ENCODE measurements at regions not wholly inside any gene's neighbourhood (a gene's known extent, or its start where the extent isn't known, plus 50 kb on each side); places are given as distances from the start of the nearest gene placed in this dataset.

- Histone ChIP-seq H3K4me2 (peak overlapping the region; percentile 35), H3K4me3 (peak overlapping the region; percentile 1), H3K4me1 (peaks cover 29% of the 10 kb centered on the region), H3F3A (ENCODE audit: low read depth) (peaks cover 23% of the 10 kb centered on the region), H4K20me1 (ENCODE audit: low read depth) (no peaks in the 10 kb centered on the region), H3K9ac (no peak overlapping the region), H3K36me3 (no peaks in the 10 kb centered on the region), H2AFZ (replicated peaks) (peak overlapping the region; percentile 4), H3K9me3 (ENCODE audit: low read depth) (no peaks in the 10 kb centered on the region), H3K27me3 (no peaks in the 10 kb centered on the region), H3K79me2 (ENCODE audit: low read depth) (no peaks in the 10 kb centered on the region), H3K27ac (no peak overlapping the region)
- peak overlapping the region; percentile 44 for H3K4me3 Mint-ChIP-seq
- H3K27ac Mint-ChIP-seq: peak overlapping the region; percentile 78
- H3K4me1 Mint-ChIP-seq: peaks cover 37% of the 10 kb centered on the region
- TF ChIP-seq EZH2phosphoT487 (IDR thresholded peaks at IDR 0.05) (no peak), EZH2 (IDR thresholded peaks at IDR 0.05) (no peak), CTCF (IDR thresholded peaks at IDR 0.05) (no peak)
- peaks cover 3% of the 10 kb centered on the region for H3K27me3 Mint-ChIP-seq (ENCODE audit: insufficient read depth, low read depth)
- H3K36me3 Mint-ChIP-seq: peaks cover 2% of the 10 kb centered on the region
- no peak for DNase-seq (ENCODE audit: low spot score)
- peaks cover 33% of the 10 kb centered on the region for H3K9me3 Mint-ChIP-seq
These were observed 274.6 kb upstream of the COBL start for GRCh38 chr7:51591223-51591622.

- H3K4me3 Mint-ChIP-seq: peak overlapping the region; percentile 27
- Histone ChIP-seq H3K4me1 (peaks cover 29% of the 10 kb centered on the region), H3K9ac (no peak overlapping the region), H3K36me3 (no peaks in the 10 kb centered on the region), H2AFZ (replicated peaks) (peak overlapping the region; percentile 4), H4K20me1 (ENCODE audit: low read depth) (no peaks in the 10 kb centered on the region), H3K27me3 (no peaks in the 10 kb centered on the region), H3K79me2 (ENCODE audit: low read depth) (no peaks in the 10 kb centered on the region), H3F3A (ENCODE audit: low read depth) (peaks cover 23% of the 10 kb centered on the region), H3K27ac (no peak overlapping the region), H3K9me3 (ENCODE audit: low read depth) (no peaks in the 10 kb centered on the region), H3K4me2 (peak overlapping the region; percentile 35), H3K4me3 (peak overlapping the region; percentile 1)
- peaks cover 3% of the 10 kb centered on the region for H3K27me3 Mint-ChIP-seq (ENCODE audit: insufficient read depth, low read depth)
- peaks cover 2% of the 10 kb centered on the region for H3K36me3 Mint-ChIP-seq
- H3K9me3 Mint-ChIP-seq: peaks cover 37% of the 10 kb centered on the region
- peaks cover 37% of the 10 kb centered on the region for H3K4me1 Mint-ChIP-seq
- peak; percentile 58 for DNase-seq (ENCODE audit: low spot score)
- peak overlapping the region; percentile 22 for H3K27ac Mint-ChIP-seq
- TF ChIP-seq CTCF (IDR thresholded peaks at IDR 0.05) (no peak), EZH2phosphoT487 (IDR thresholded peaks at IDR 0.05) (no peak), EZH2 (IDR thresholded peaks at IDR 0.05) (no peak)
These were observed 274.1 kb upstream of the COBL start for GRCh38 chr7:51590746-51591145.

GRCh38 chr7:51589111-51589510 is 272.5 kb upstream of the COBL start:
- peaks cover 3% of the 10 kb centered on the region for H3K27me3 Mint-ChIP-seq (ENCODE audit: insufficient read depth, low read depth)
- no peak for TF ChIP-seq EZH2 (IDR thresholded peaks at IDR 0.05)
- no peak for TF ChIP-seq CTCF (IDR thresholded peaks at IDR 0.05)
- no peak for TF ChIP-seq EZH2phosphoT487 (IDR thresholded peaks at IDR 0.05)
- H3K4me1 Mint-ChIP-seq: peaks cover 37% of the 10 kb centered on the region
- no peaks in the 10 kb centered on the region for H3K36me3 ChIP-seq
- no peak overlapping the region for H3K9ac ChIP-seq
- H3K4me3 ChIP-seq: no peak overlapping the region
- DNase-seq (ENCODE audit: low spot score): no peak
- no peaks in the 10 kb centered on the region for H3K9me3 ChIP-seq (ENCODE audit: low read depth)
- peak overlapping the region; percentile 57 for H3K27ac Mint-ChIP-seq
- no peaks in the 10 kb centered on the region for H4K20me1 ChIP-seq (ENCODE audit: low read depth)
- peaks cover 23% of the 10 kb centered on the region for H3F3A ChIP-seq (ENCODE audit: low read depth)
- H3K4me3 Mint-ChIP-seq: no peak overlapping the region
- H3K27ac ChIP-seq: no peak overlapping the region
- H3K36me3 Mint-ChIP-seq: peaks cover 2% of the 10 kb centered on the region
- no peaks in the 10 kb centered on the region for H3K27me3 ChIP-seq
- no peaks in the 10 kb centered on the region for H3K79me2 ChIP-seq (ENCODE audit: low read depth)
- no peak overlapping the region for H2AFZ ChIP-seq (replicated peaks)
- H3K4me1 ChIP-seq: peaks cover 29% of the 10 kb centered on the region
- no peak overlapping the region for H3K4me2 ChIP-seq
- H3K9me3 Mint-ChIP-seq: peaks cover 32% of the 10 kb centered on the region

All from neural progenitor cell (in vitro differentiated cells).